GM12864 (cell line): ENCODE measurements at regions not wholly inside any gene's neighbourhood (a gene's known extent, or its start where the extent isn't known, plus 50 kb on each side); places are given as distances from the start of the nearest gene placed in this dataset.
"Not testable (repeated sequence)": the region's sequence is repeated elsewhere in the genome, so short reads cannot be mapped to it uniquely, and the experiment has no call there.

Source experiments
- DNase-seq: peaks from one replicate; pipeline ENCODE4 v3.0.0-alpha.2; 2011; ENCODE audit warnings: low read depth
- H3K4me3 ChIP-seq: 2 replicates; pipeline ENCODE4 v1.5.1; 2011; ENCODE audit warnings: mild to moderate bottlenecking, low read depth, low read length, control low read depth
- CTCF ChIP-seq: IDR thresholded peaks from 2 replicates; pipeline ENCODE4 v1.5.1; 2011; ENCODE audit warnings: low read depth, mild to moderate bottlenecking, moderate library complexity, low read length, control low read depth, inconsistent platforms; ENCODE audit errors: missing control alignments

DNA sequence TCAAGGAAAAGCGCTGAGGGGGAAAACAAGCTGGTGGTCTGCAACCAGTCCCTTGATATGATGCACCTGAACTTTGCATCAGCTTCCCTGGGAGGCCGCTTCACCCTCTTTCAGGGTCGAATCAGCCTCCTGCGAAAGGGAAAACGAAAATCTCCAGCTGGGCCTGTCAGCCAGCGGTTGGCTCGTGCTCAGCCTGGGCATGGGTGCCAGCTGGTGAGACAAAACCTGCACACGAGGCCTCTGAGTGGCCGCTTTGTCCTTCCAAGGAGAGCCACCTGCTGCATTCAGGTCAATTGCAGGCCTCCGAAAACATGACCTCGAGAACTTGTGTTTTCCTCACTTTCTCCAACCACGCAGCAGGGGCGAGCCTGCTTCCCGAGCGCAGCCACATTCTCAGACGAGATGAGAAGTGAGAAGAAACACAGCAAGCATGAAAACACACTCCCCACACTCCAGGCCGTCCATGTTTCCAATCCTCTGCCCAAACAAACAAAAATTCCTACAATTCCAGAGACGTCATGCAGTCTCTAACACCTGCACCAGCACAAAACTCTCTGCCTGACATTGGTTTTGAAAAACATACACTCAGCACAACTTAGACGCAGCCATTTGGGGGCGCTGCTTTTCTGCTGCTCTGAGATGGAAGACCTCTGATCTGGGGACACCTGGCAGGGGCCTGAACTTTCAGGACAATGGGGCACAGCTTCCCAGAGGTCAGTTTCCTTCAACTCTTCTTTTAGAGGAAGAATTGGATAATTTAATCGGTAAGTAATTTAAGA is 77.1 kb downstream of the DHCR7 start:
- no peak overlapping the region for H3K4me3 ChIP-seq
- peak; percentile 27 for TF ChIP-seq CTCF
- no peak for DNase-seq

- no peak for TF ChIP-seq CTCF
- DNase-seq = no peak
- H3K4me3 ChIP-seq = no peak overlapping the region
Observed at GRCh38 chr11:71370020-71370747, 78.0 kb downstream of the DHCR7 start.

- H3K4me3 ChIP-seq = no peak overlapping the region
- no peak for TF ChIP-seq CTCF
- DNase-seq = no peak
Observed at GRCh38 chr11:71369411-71369810, 78.8 kb downstream of the DHCR7 start.

GRCh38 chr11:71368966-71369365 is 79.2 kb downstream of the DHCR7 start:
- no peak for TF ChIP-seq CTCF
- DNase-seq = no peak
- H3K4me3 ChIP-seq = no peak overlapping the region

GRCh38 chr11:71367756-71368155 is 80.4 kb downstream of the DHCR7 start:
- H3K4me3 ChIP-seq = no peak overlapping the region
- TF ChIP-seq CTCF = no peak
- no peak for DNase-seq

GRCh38 chr11:71367276-71367675 is 80.9 kb downstream of the DHCR7 start:
- not testable (repeated sequence) for DNase-seq, H3K4me3 ChIP-seq

DNA sequence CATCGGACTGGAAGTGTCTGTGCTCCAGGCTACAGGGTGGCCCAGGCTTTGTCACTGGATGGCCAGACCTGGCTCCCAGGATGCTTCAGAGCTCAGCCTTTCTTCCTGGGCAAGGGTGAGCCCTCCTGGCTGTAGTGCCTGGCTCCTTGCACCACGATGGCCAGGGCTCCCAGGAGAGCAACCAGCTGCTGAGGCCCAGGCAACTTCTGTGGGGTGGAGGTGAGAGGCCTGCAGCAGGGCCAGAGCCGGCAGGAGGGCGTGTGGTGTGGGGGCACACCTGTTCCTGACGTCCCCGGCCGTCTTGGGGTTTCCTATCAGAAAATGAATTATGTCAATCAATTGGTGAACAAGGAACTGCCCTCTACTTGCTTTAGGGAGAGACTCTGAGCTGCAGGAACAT is 82.1 kb downstream of the DHCR7 start:
- no peak overlapping the region for H3K4me3 ChIP-seq
- DNase-seq = no peak
- TF ChIP-seq CTCF = no peak
